ENCODE measurements at regions not wholly inside any gene's neighbourhood (a gene's known extent, or its start where the extent isn't known, plus 50 kb on each side); places are given as distances from the start of the nearest gene placed in this dataset.
A peak's percentile ranks its signal among the peaks of the same experiment; 100 is the strongest.

GRCh38 chr3:104555728-104556127 lies 811.0 kb upstream of the ALCAM start:
- DNase-seq (no peak), ATAC-seq (no peak)
- Histone ChIP-seq H3K27me3 (no peaks in the 10 kb centered on the region), H3K36me3 (replicated peaks in 1 of 2; ENCODE audit: insufficient read depth in 1 of 2, low read depth in 2 of 2) (no peaks in the 10 kb centered on the region), H3K27ac (no peak overlapping the region), H3K9me3 (no peaks in the 10 kb centered on the region), H3K4me1 (no peaks in the 10 kb centered on the region), H3K4me3 (no peak overlapping the region)
- TF ChIP-seq POLR2A (IDR thresholded peaks at IDR 0.05) (no peak), CTCF (IDR thresholded peaks at IDR 0.05) (no peak)
- WGBS, 2 donors: 22 to 31% methylated on average over 1 of the region's 1 CpG
- intact Hi-C loops (cut with DNase I): no loop called here

GRCh38 chr3:104556372-104557078 lies 810.2 kb upstream of the ALCAM start:
- H3K36me3 ChIP-seq (replicated peaks in 1 of 2; ENCODE audit: insufficient read depth in 1 of 2, low read depth in 2 of 2): no peaks in the 10 kb centered on the region
- no peaks in the 10 kb centered on the region for H3K4me1 ChIP-seq
- intact Hi-C loops (cut with DNase I): no loop called here
- DNase-seq: no peak
- H3K27me3 ChIP-seq: no peaks in the 10 kb centered on the region
- ATAC-seq: no peak
- 41 to 64% methylated on average over 4 of the region's 4 CpGs for WGBS, 2 donors
- no peak overlapping the region for H3K4me3 ChIP-seq
- TF ChIP-seq CTCF (IDR thresholded peaks at IDR 0.05): no peak
- TF ChIP-seq POLR2A (IDR thresholded peaks at IDR 0.05): no peak
- H3K27ac ChIP-seq: no peak overlapping the region
- H3K9me3 ChIP-seq: no peaks in the 10 kb centered on the region

GRCh38 chr3:104561324-104561723 lies 805.4 kb upstream of the ALCAM start:
- intact Hi-C loops (cut with DNase I): no loop called here
- 85 to 100% methylated on average over 1 of the region's 1 CpG for WGBS, 2 donors
- Histone ChIP-seq H3K27ac (no peak overlapping the region), H3K4me3 (no peak overlapping the region), H3K4me1 (no peaks in the 10 kb centered on the region), H3K9me3 (no peaks in the 10 kb centered on the region), H3K36me3 (replicated peaks in 1 of 2; ENCODE audit: insufficient read depth in 1 of 2, low read depth in 2 of 2) (no peaks in the 10 kb centered on the region), H3K27me3 (no peaks in the 10 kb centered on the region)
- DNase-seq (no peak), ATAC-seq (no peak)
- TF ChIP-seq CTCF (IDR thresholded peaks at IDR 0.05) (no peak), POLR2A (IDR thresholded peaks at IDR 0.05) (no peak)

DNA sequence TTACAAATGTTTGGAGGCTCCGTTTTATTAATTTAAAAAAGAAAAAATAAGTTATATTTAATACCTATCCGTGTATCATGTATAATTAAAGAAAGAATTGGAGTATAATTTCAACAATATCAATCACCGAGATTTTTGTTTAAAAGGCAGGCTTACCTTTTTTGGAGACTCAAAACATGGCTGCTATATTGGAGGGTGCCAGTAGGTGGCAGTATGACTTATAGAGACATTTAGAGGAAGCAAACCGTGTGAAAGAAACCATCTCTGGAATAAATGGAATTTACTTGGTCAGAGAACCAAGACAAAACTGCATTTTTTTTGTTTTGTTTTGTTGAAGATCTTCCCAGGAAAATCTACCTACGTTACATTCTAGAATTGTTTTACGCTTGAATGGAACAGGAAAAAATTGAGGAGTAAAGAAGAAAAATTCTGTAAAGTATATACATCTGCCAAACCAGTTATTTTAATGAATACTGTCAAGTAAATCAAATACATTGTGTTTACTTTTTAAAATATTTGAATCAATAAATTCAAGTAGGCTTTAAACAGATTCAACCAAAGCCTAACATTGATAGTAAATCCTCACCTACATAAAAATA lies 802.6 kb upstream of the ALCAM start:
- Histone ChIP-seq H3K27me3 (no peaks in the 10 kb centered on the region), H3K9me3 (no peaks in the 10 kb centered on the region), H3K27ac (no peak overlapping the region), H3K36me3 (replicated peaks in 1 of 2; ENCODE audit: insufficient read depth in 1 of 2, low read depth in 2 of 2) (no peaks in the 10 kb centered on the region), H3K4me3 (no peak overlapping the region), H3K4me1 (no peaks in the 10 kb centered on the region)
- TF ChIP-seq POLR2A (IDR thresholded peaks at IDR 0.05) (no peak), CTCF (IDR thresholded peaks at IDR 0.05) (peak in 6 of 7 experiments; percentile 28 to 53 (median 41))
- 56 to 63% methylated on average over 6 of the region's 6 CpGs for WGBS, 2 donors
- intact Hi-C loops (cut with DNase I): no loop called here
- ATAC-seq (no peak), DNase-seq (peak; percentile 29 to 68 (median 52))

GRCh38 chr3:104566054-104566453 lies 800.7 kb upstream of the ALCAM start:
- Histone ChIP-seq H3K9me3 (no peaks in the 10 kb centered on the region), H3K27me3 (no peaks in the 10 kb centered on the region), H3K27ac (no peak overlapping the region), H3K4me1 (no peaks in the 10 kb centered on the region), H3K36me3 (replicated peaks in 1 of 2; ENCODE audit: insufficient read depth in 1 of 2, low read depth in 2 of 2) (no peaks in the 10 kb centered on the region), H3K4me3 (no peak overlapping the region)
- intact Hi-C loops (cut with DNase I): no loop called here
- no peak for TF ChIP-seq CTCF (IDR thresholded peaks at IDR 0.05)
- no peak for ATAC-seq
- no peak for DNase-seq

Data from body of pancreas (tissue), 4 donors.